H9 (cell line): ENCODE measurements at regions not wholly inside any gene's neighbourhood (a gene's known extent, or its start where the extent isn't known, plus 50 kb on each side); places are given as distances from the start of the nearest gene placed in this dataset.

Experiments used
- DNase-seq: peaks from one replicate; pipeline ENCODE4 v3.0.0-alpha.2; 2017
- H2AFZ ChIP-seq: one replicate; pipeline ENCODE4 v1.6.1; 2013; ENCODE audit warnings: mild to moderate bottlenecking, low read length, control low read depth, moderate library complexity
- H2AK5ac ChIP-seq: 2 replicates; pipeline ENCODE4 v1.6.1; 2013; ENCODE audit warnings: low read length, control low read depth, mixed read lengths; ENCODE audit not compliant: insufficient read length
- H2BK120ac ChIP-seq: one replicate; pipeline ENCODE4 v1.6.1; 2013; ENCODE audit warnings: low read depth, mild to moderate bottlenecking, low read length, control low read depth, inconsistent platforms; ENCODE audit not compliant: poor library complexity, severe bottlenecking
- H2BK12ac ChIP-seq: 2 replicates; pipeline ENCODE4 v1.6.1; 2013; ENCODE audit warnings: low read length, control low read depth, mixed read lengths, low read depth; ENCODE audit not compliant: insufficient read length
- H2BK15ac ChIP-seq: 2 replicates; pipeline ENCODE4 v1.6.1; 2013; ENCODE audit warnings: low read depth, low read length, control low read depth
- H2BK20ac ChIP-seq: one replicate; pipeline ENCODE4 v1.6.1; 2013; ENCODE audit warnings: low read depth, mild to moderate bottlenecking, low read length, control low read depth, inconsistent platforms; ENCODE audit not compliant: poor library complexity, severe bottlenecking
- H2BK5ac ChIP-seq: 2 replicates; pipeline ENCODE4 v1.6.1; 2013; ENCODE audit warnings: low read length, control low read depth, mixed read lengths; ENCODE audit not compliant: insufficient read length
- H3K14ac ChIP-seq: 2 replicates; pipeline ENCODE4 v1.6.1; 2013; ENCODE audit warnings: low read length, control low read depth; ENCODE audit not compliant: insufficient read depth
- H3K18ac ChIP-seq: 2 replicates; pipeline ENCODE4 v1.6.1; 2013; ENCODE audit warnings: low read depth, mild to moderate bottlenecking, mixed read lengths, low read length, control low read depth; ENCODE audit not compliant: insufficient read length
- H3K23ac ChIP-seq: 2 replicates; pipeline ENCODE4 v1.6.1; 2013; ENCODE audit warnings: low read length, control low read depth, mixed read lengths, low read depth; ENCODE audit not compliant: insufficient read length
- H3K23me2 ChIP-seq: 2 replicates; pipeline ENCODE4 v1.6.1; 2013; ENCODE audit warnings: low read depth, mild to moderate bottlenecking, mixed read lengths, low read length, control low read depth; ENCODE audit not compliant: insufficient read length, poor library complexity, severe bottlenecking
- H3K27ac ChIP-seq: 2 replicates; pipeline ENCODE4 v1.5.1; 2013; ENCODE audit warnings: low read length, control low read depth, mixed read lengths, low read depth; ENCODE audit not compliant: insufficient read length
- H3K27me3 ChIP-seq: 2 replicates; pipeline ENCODE4 v1.6.1; 2013; ENCODE audit warnings: low read length, control low read depth, inconsistent platforms; ENCODE audit not compliant: insufficient read depth
- H3K4ac ChIP-seq: 2 replicates; pipeline ENCODE4 v1.6.1; 2013; ENCODE audit warnings: low read depth, mild to moderate bottlenecking, control low read depth, inconsistent platforms, low read length, moderate library complexity
- H3K4me1 ChIP-seq: 2 replicates; pipeline ENCODE4 v1.6.1; 2013; ENCODE audit warnings: low read length, control low read depth, inconsistent platforms; ENCODE audit not compliant: insufficient read depth
- H3K4me2 ChIP-seq: 2 replicates; pipeline ENCODE4 v1.6.1; 2013; ENCODE audit warnings: low read length, control low read depth, mixed read lengths; ENCODE audit not compliant: insufficient read length, insufficient read depth
- H3K56ac ChIP-seq: 2 replicates; pipeline ENCODE4 v1.6.1; 2013; ENCODE audit warnings: low read depth, mild to moderate bottlenecking, mixed read lengths, low read length, control low read depth; ENCODE audit not compliant: insufficient read length
- H3K79me1 ChIP-seq: 2 replicates; pipeline ENCODE4 v1.6.1; 2013; ENCODE audit warnings: low read depth, mild to moderate bottlenecking, moderate library complexity, low read length, control low read depth, inconsistent platforms; ENCODE audit not compliant: insufficient read depth, poor library complexity, severe bottlenecking
- H3K79me2 ChIP-seq: 2 replicates; pipeline ENCODE4 v1.6.1; 2013; ENCODE audit warnings: low read length, control low read depth, inconsistent platforms; ENCODE audit not compliant: insufficient read depth
- H3K9ac ChIP-seq: 2 replicates; pipeline ENCODE4 v1.6.1; 2013; ENCODE audit warnings: low read length, control low read depth, mixed read lengths; ENCODE audit not compliant: insufficient read length; ENCODE audit errors: extremely low read depth
- H3K9me3 ChIP-seq: one replicate; pipeline ENCODE4 v1.6.1; 2013; ENCODE audit warnings: low read depth, low read length, inconsistent platforms; ENCODE audit not compliant: control insufficient read depth
- H3T11ph ChIP-seq: one replicate; pipeline ENCODE4 v1.6.1; 2013; ENCODE audit warnings: mild to moderate bottlenecking, low read length, control low read depth, inconsistent platforms
- H4K20me1 ChIP-seq: one replicate; pipeline ENCODE4 v1.6.1; 2013; ENCODE audit not compliant: control insufficient read depth, insufficient read length, insufficient read depth
- H4K5ac ChIP-seq: 2 replicates; pipeline ENCODE4 v1.6.1; 2013; ENCODE audit warnings: low read depth, mild to moderate bottlenecking, mixed read lengths, low read length, control low read depth; ENCODE audit not compliant: insufficient read length
- H4K8ac ChIP-seq: replicated peaks from 2 replicates; pipeline ENCODE4 v1.6.1; 2013; ENCODE audit warnings: low read length, control low read depth, mixed read lengths, low read depth; ENCODE audit not compliant: insufficient read length
- H4K91ac ChIP-seq: 2 replicates; pipeline ENCODE4 v1.6.1; 2013; ENCODE audit warnings: low read depth, mild to moderate bottlenecking, moderate library complexity, mixed read lengths, low read length, control low read depth; ENCODE audit not compliant: insufficient read length
- H3K27ac Mint-ChIP-seq, 3 experiments: 2 replicates in 2 of 3; 3 replicates in 1 of 3; pipeline ENCODE4 v1.8.0; 2020 to 2021; ENCODE audit warnings: mixed read lengths in 3 of 3, mild to moderate bottlenecking in 1 of 3, moderate library complexity in 1 of 3
- H3K27me3 Mint-ChIP-seq: 2 replicates; pipeline ENCODE4 v1.8.0; 2021; ENCODE audit warnings: low read depth, mild to moderate bottlenecking, moderate library complexity, mixed read lengths
- H3K36me3 Mint-ChIP-seq, 3 experiments: 2 replicates in 2 of 3; 3 replicates in 1 of 3; pipeline ENCODE4 v1.8.0; 2020 to 2021; ENCODE audit warnings: low read depth in 3 of 3, mixed read lengths in 3 of 3; ENCODE audit not compliant: insufficient read depth in 1 of 3
- H3K4me1 Mint-ChIP-seq, 2 experiments: 2 replicates each; pipeline ENCODE4 v1.8.0; 2020; ENCODE audit warnings: mixed read lengths in 2 of 2
- H3K4me3 Mint-ChIP-seq, 2 experiments: 2 replicates in 1 of 2; 3 replicates in 1 of 2; pipeline ENCODE4 v1.8.0; 2020 to 2021; ENCODE audit warnings: mild to moderate bottlenecking in 2 of 2, mixed read lengths in 2 of 2, moderate library complexity in 1 of 2
- H3K9me3 Mint-ChIP-seq, 2 experiments: 2 replicates in 1 of 2; 3 replicates in 1 of 2; pipeline ENCODE4 v1.8.0; 2020; ENCODE audit warnings: mild to moderate bottlenecking in 2 of 2, mixed read lengths in 2 of 2, moderate library complexity in 1 of 2
- WGBS: extraction: QIAGEN DNeasy Blood & Tissue Kit; methylation state at CpG from one replicate; pipeline ENCODE4 v1.1.7; 2013; ENCODE audit warnings: missing lambda C conversion rate, low lambda C conversion rate, mixed read lengths; ENCODE audit not compliant: insufficient read length; ENCODE audit errors: extremely low coverage; 5-methylcytosine and 5-hydroxymethylcytosine counted together
- TF ChIP-seq, protein P1 (sequence below): fragments of 200-600 bp; sonication (generic); conservative IDR thresholded peaks from 3 replicates; pipeline ENCODE4 v1.8.0; 2021; ENCODE audit warnings: antibody characterized with exemption, mild to moderate bottlenecking

DNA sequence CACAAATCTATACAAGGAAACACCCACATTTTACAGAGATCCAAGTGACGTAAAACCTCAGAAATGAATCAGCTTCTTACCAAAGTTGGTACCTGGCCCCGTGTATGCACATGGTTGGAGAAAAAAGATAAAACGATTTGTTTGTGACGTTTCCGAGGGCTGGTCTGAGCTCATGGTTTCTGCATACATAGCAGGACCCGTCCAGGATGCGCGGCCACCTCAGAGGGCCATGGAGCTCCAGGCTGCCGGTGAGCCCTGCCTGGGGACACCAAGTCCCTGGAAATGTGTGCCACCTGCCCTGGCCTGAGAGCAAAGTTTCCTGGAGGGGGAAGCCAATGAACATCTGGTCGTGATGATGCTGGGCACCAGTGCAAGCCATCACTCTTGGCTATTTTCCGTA, 402.6 kb upstream of the MKI67 start:
- Histone ChIP-seq H3K4me2 (no peak overlapping the region), H3K23ac (no peak overlapping the region), H3K4me1 (peaks cover 7% of the 10 kb centered on the region; the same call in 1 of the 2 replicates), H2AK5ac (no peak overlapping the region), H2BK120ac (no peak overlapping the region), H2BK15ac (no peak overlapping the region), H2BK20ac (no peak overlapping the region), H4K8ac (no peak overlapping the region), H4K20me1 (no peaks in the 10 kb centered on the region), H3K56ac (no peak overlapping the region), H2BK12ac (no peak overlapping the region), H3K23me2 (no peaks in the 10 kb centered on the region), H3K79me2 (no peaks in the 10 kb centered on the region), H3K14ac (no peak overlapping the region; the same call in 1 of the 2 replicates), H3K9me3 (no peaks in the 10 kb centered on the region), H4K91ac (no peak overlapping the region), H3K4ac (no peak overlapping the region), H3K18ac (no peak overlapping the region), H2BK5ac (no peak overlapping the region), H3K79me1 (no peaks in the 10 kb centered on the region), H2AFZ (no peak overlapping the region), H3T11ph (no peak overlapping the region), H3K27me3 (no peaks in the 10 kb centered on the region; the same call in 1 of the 2 replicates), H3K9ac (no peak overlapping the region), H3K27ac (no peak overlapping the region), H4K5ac (no peak overlapping the region)
- WGBS = no CpG with 5 or more reads among the region's 11 CpGs
- no peak overlapping the region for H3K27ac Mint-ChIP-seq
- peaks cover 0 to 2% of the 10 kb centered on the region in 2 experiments; a peak in 1 of 5 replicates for H3K9me3 Mint-ChIP-seq
- no peaks in the 10 kb centered on the region for H3K36me3 Mint-ChIP-seq
- peaks cover 2% of the 10 kb centered on the region; the same call in 1 of the 2 replicates for H3K27me3 Mint-ChIP-seq
- DNase-seq = no peak
- no peak overlapping the region for H3K4me3 Mint-ChIP-seq
- TF ChIP-seq, protein P1, sequence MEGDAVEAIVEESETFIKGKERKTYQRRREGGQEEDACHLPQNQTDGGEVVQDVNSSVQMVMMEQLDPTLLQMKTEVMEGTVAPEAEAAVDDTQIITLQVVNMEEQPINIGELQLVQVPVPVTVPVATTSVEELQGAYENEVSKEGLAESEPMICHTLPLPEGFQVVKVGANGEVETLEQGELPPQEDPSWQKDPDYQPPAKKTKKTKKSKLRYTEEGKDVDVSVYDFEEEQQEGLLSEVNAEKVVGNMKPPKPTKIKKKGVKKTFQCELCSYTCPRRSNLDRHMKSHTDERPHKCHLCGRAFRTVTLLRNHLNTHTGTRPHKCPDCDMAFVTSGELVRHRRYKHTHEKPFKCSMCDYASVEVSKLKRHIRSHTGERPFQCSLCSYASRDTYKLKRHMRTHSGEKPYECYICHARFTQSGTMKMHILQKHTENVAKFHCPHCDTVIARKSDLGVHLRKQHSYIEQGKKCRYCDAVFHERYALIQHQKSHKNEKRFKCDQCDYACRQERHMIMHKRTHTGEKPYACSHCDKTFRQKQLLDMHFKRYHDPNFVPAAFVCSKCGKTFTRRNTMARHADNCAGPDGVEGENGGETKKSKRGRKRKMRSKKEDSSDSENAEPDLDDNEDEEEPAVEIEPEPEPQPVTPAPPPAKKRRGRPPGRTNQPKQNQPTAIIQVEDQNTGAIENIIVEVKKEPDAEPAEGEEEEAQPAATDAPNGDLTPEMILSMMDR = no peak
- peaks cover 30 to 32% of the 10 kb centered on the region in 2 experiments for H3K4me1 Mint-ChIP-seq
